C4-2B (cell line): ENCODE measurements at regions not wholly inside any gene's neighbourhood (a gene's known extent, or its start where the extent isn't known, plus 50 kb on each side); places are given as distances from the start of the nearest gene placed in this dataset.

Source experiments
- ZFX ChIP-seq: fragments of 450-650 bp; IDR thresholded peaks from 2 replicates; pipeline ENCODE4 v1.6.1; 2017
- TF ChIP-seq, protein P1 (sequence below): fragments of 450-650 bp; conservative IDR thresholded peaks from 2 replicates; pipeline ENCODE4 v1.5.1; 2017; ENCODE audit warnings: mild to moderate bottlenecking

DNA sequence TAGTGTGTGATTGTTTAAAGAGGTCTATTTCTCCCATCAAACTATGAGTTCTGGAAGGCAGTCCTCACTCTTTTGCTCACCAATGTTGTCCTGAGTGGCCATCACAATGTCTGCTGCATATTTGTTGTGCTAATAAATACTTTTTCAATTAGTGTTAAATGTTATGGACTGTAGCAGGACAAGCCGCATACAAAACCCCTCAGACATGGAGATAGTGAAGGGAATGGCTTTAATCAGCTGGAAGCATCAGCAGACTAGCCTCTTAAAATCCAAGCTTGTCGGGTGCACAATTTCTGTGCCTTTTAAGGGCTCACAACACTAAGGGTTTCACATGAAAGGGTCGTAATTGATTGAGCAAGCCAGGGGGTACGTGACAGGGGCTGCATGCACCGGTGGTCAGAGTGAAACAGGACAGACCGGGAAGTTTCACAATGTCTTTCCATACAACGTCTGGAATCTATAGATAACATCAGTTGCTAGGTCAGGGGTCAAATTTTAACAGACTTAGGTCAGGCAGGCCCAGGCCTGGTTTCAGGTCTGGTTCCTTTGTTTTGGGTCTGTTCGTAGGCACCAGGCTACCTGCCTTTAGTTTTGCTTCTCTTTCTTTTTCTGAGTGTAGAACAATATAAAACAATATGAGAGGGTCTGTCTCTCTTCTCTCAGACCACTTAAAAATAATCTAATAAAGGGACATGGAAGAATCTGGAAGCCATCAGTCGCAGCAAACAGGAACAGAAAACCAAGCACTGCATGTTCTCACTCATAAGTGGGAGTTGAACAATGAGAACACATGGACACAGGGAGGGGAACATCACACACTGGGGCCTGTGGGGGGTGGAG is 327.6 kb upstream of the HTR1E start:
- TF ChIP-seq ZFX: no peak
- TF ChIP-seq, protein P1, sequence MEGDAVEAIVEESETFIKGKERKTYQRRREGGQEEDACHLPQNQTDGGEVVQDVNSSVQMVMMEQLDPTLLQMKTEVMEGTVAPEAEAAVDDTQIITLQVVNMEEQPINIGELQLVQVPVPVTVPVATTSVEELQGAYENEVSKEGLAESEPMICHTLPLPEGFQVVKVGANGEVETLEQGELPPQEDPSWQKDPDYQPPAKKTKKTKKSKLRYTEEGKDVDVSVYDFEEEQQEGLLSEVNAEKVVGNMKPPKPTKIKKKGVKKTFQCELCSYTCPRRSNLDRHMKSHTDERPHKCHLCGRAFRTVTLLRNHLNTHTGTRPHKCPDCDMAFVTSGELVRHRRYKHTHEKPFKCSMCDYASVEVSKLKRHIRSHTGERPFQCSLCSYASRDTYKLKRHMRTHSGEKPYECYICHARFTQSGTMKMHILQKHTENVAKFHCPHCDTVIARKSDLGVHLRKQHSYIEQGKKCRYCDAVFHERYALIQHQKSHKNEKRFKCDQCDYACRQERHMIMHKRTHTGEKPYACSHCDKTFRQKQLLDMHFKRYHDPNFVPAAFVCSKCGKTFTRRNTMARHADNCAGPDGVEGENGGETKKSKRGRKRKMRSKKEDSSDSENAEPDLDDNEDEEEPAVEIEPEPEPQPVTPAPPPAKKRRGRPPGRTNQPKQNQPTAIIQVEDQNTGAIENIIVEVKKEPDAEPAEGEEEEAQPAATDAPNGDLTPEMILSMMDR: no peak
